ENCODE measurements at regions not wholly inside any gene's neighbourhood (a gene's known extent, or its start where the extent isn't known, plus 50 kb on each side); places are given as distances from the start of the nearest gene placed in this dataset.

- no peak overlapping the region for H3K4me3 ChIP-seq
- H3K27me3 ChIP-seq: no peaks in the 10 kb centered on the region
- H3K36me3 ChIP-seq: no peaks in the 10 kb centered on the region
- H3K4me1 ChIP-seq (ENCODE audit: low read depth): no peaks in the 10 kb centered on the region
- TF ChIP-seq CTCF (IDR thresholded peaks at IDR 0.05; ENCODE audit: low read depth, low read length): no peak
- no peak overlapping the region for H3K27ac ChIP-seq
- DNase-seq (ENCODE audit: low read depth in 1 of 2, low spot score in 1 of 2): no peak
- no peaks in the 10 kb centered on the region for H3K9me3 ChIP-seq (ENCODE audit: low read depth)
These were observed 288.7 kb downstream of the LPIN1 start for GRCh38 chr2:12035029-12035720.

GRCh38 chr2:12035956-12036639 is 289.7 kb downstream of the LPIN1 start:
- Histone ChIP-seq H3K27ac (no peak overlapping the region), H3K9me3 (ENCODE audit: low read depth) (no peaks in the 10 kb centered on the region), H3K4me1 (ENCODE audit: low read depth) (no peaks in the 10 kb centered on the region), H3K36me3 (no peaks in the 10 kb centered on the region), H3K4me3 (no peak overlapping the region), H3K27me3 (no peaks in the 10 kb centered on the region)
- DNase-seq (ENCODE audit: low read depth in 1 of 2, low spot score in 1 of 2): no peak
- TF ChIP-seq CTCF (IDR thresholded peaks at IDR 0.05; ENCODE audit: low read depth, low read length): no peak

GRCh38 chr2:12036640-12036983 is 290.2 kb downstream of the LPIN1 start:
- no peaks in the 10 kb centered on the region for H3K27me3 ChIP-seq
- no peaks in the 10 kb centered on the region for H3K9me3 ChIP-seq (ENCODE audit: low read depth)
- H3K4me3 ChIP-seq: no peak overlapping the region
- H3K36me3 ChIP-seq: no peaks in the 10 kb centered on the region
- no peak for TF ChIP-seq CTCF (IDR thresholded peaks at IDR 0.05; ENCODE audit: low read depth, low read length)
- no peak for DNase-seq (ENCODE audit: low read depth in 1 of 2, low spot score in 1 of 2)
- H3K4me1 ChIP-seq (ENCODE audit: low read depth): no peaks in the 10 kb centered on the region
- H3K27ac ChIP-seq: no peak overlapping the region

- Histone ChIP-seq H3K36me3 (no peaks in the 10 kb centered on the region), H3K9me3 (ENCODE audit: low read depth) (no peaks in the 10 kb centered on the region), H3K4me1 (ENCODE audit: low read depth) (no peaks in the 10 kb centered on the region), H3K27ac (no peak overlapping the region), H3K4me3 (no peak overlapping the region), H3K27me3 (no peaks in the 10 kb centered on the region)
- DNase-seq (ENCODE audit: low read depth in 1 of 2, low spot score in 1 of 2): no peak
- no peak for TF ChIP-seq CTCF (IDR thresholded peaks at IDR 0.05; ENCODE audit: low read depth, low read length)
These were observed 290.9 kb downstream of the LPIN1 start for GRCh38 chr2:12037301-12037700.

GRCh38 chr2:12041236-12041635 is 294.8 kb downstream of the LPIN1 start:
- Histone ChIP-seq H3K36me3 (no peaks in the 10 kb centered on the region), H3K27ac (no peak overlapping the region), H3K9me3 (ENCODE audit: low read depth) (no peaks in the 10 kb centered on the region), H3K4me1 (ENCODE audit: low read depth) (no peaks in the 10 kb centered on the region), H3K4me3 (no peak overlapping the region), H3K27me3 (no peaks in the 10 kb centered on the region)
- DNase-seq (ENCODE audit: low read depth in 1 of 2, low spot score in 1 of 2): no peak
- no peak for TF ChIP-seq CTCF (IDR thresholded peaks at IDR 0.05; ENCODE audit: low read depth, low read length)

All from cardiac muscle cell (in vitro differentiated cells and primary cell).